Endodermal cell (in vitro differentiated cells): ENCODE measurements at regions not wholly inside any gene's neighbourhood (a gene's known extent, or its start where the extent isn't known, plus 50 kb on each side); places are given as distances from the start of the nearest gene placed in this dataset.

ENCODE experiments used
- DNase-seq: peaks from one replicate; pipeline ENCODE4 v3.0.0-alpha.2; 2017
- H3K27ac ChIP-seq: 2 replicates; pipeline ENCODE4 v1.5.1; 2013; ENCODE audit warnings: mild to moderate bottlenecking, low read depth, low read length, moderate library complexity
- H3K27me3 ChIP-seq: 2 replicates; pipeline ENCODE4 v1.6.1; 2013; ENCODE audit warnings: mild to moderate bottlenecking, low read length, moderate library complexity; ENCODE audit not compliant: insufficient read depth, control insufficient read depth, poor library complexity, severe bottlenecking
- H3K36me3 ChIP-seq: 2 replicates; pipeline ENCODE4 v1.7.0; 2013; ENCODE audit warnings: mild to moderate bottlenecking, low read length, moderate library complexity; ENCODE audit not compliant: control insufficient read depth, insufficient read depth
- H3K4me1 ChIP-seq: one replicate; pipeline ENCODE4 v1.7.0; 2013; ENCODE audit warnings: low read length; ENCODE audit not compliant: control insufficient read depth, insufficient read depth
- H3K4me3 ChIP-seq: 2 replicates; pipeline ENCODE4 v1.5.1; 2013; ENCODE audit warnings: mild to moderate bottlenecking, low read length, moderate library complexity
- H3K9ac ChIP-seq: 2 replicates; pipeline ENCODE4 v1.6.1; 2013; ENCODE audit warnings: mild to moderate bottlenecking, low read length, moderate library complexity; ENCODE audit not compliant: poor library complexity, severe bottlenecking; ENCODE audit errors: extremely low read depth
- H3K9me3 ChIP-seq: 2 replicates; pipeline ENCODE4 v1.6.1; 2013; ENCODE audit warnings: mild to moderate bottlenecking, low read length, moderate library complexity; ENCODE audit not compliant: control insufficient read depth
- H3K27ac Mint-ChIP-seq: 2 replicates; pipeline ENCODE4 v1.8.0; 2020; ENCODE audit warnings: mixed read lengths
- H3K27me3 Mint-ChIP-seq: 2 replicates; pipeline ENCODE4 v1.8.0; 2021; ENCODE audit warnings: mild to moderate bottlenecking, mixed read lengths; ENCODE audit not compliant: insufficient read depth
- H3K36me3 Mint-ChIP-seq: 2 replicates; pipeline ENCODE4 v1.8.0; 2020; ENCODE audit warnings: low read depth, mixed read lengths
- H3K4me1 Mint-ChIP-seq: 2 replicates; pipeline ENCODE4 v1.8.0; 2020; ENCODE audit warnings: mixed read lengths
- H3K4me3 Mint-ChIP-seq: 2 replicates; pipeline ENCODE4 v1.8.0; 2020; ENCODE audit warnings: mild to moderate bottlenecking, moderate library complexity, mixed read lengths
- H3K9me3 Mint-ChIP-seq: 2 replicates; pipeline ENCODE4 v1.8.0; 2020; ENCODE audit warnings: mild to moderate bottlenecking, mixed read lengths
- WGBS, 2 experiments: methylation state at CpG; one replicate each; pipeline versions ENCODE4 v1.1.5 to v1.1.7; 2013; ENCODE audit warnings: missing lambda C conversion rate in 2 of 2, mixed read lengths in 1 of 2; ENCODE audit not compliant: insufficient coverage in 1 of 2, insufficient read length in 1 of 2; 5-methylcytosine and 5-hydroxymethylcytosine counted together
- TF ChIP-seq, protein P1 (sequence below): fragments of 200-600 bp; sonication (generic); conservative IDR thresholded peaks from 2 replicates; pipeline ENCODE4 v1.5.0; 2021; ENCODE audit warnings: antibody characterized with exemption, mild to moderate bottlenecking

GRCh38 chr15:26017665-26018064 is 154.5 kb upstream of the ATP10A start:
- DNase-seq = no peak
- Mint-ChIP-seq H3K36me3 (no peaks in the 10 kb centered on the region), H3K27ac (no peak overlapping the region), H3K4me3 (no peak overlapping the region), H3K4me1 (peaks cover 4% of the 10 kb centered on the region), H3K27me3 (peaks cover 5% of the 10 kb centered on the region), H3K9me3 (no peaks in the 10 kb centered on the region)
- TF ChIP-seq, protein P1, sequence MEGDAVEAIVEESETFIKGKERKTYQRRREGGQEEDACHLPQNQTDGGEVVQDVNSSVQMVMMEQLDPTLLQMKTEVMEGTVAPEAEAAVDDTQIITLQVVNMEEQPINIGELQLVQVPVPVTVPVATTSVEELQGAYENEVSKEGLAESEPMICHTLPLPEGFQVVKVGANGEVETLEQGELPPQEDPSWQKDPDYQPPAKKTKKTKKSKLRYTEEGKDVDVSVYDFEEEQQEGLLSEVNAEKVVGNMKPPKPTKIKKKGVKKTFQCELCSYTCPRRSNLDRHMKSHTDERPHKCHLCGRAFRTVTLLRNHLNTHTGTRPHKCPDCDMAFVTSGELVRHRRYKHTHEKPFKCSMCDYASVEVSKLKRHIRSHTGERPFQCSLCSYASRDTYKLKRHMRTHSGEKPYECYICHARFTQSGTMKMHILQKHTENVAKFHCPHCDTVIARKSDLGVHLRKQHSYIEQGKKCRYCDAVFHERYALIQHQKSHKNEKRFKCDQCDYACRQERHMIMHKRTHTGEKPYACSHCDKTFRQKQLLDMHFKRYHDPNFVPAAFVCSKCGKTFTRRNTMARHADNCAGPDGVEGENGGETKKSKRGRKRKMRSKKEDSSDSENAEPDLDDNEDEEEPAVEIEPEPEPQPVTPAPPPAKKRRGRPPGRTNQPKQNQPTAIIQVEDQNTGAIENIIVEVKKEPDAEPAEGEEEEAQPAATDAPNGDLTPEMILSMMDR = no peak
- 97 to 100% methylated on average over 4 to 7 of the region's 7 CpGs for WGBS, 2 experiments
- H3K36me3 ChIP-seq = no peaks in the 10 kb centered on the region
- H3K4me1 ChIP-seq = no peaks in the 10 kb centered on the region
- no peaks in the 10 kb centered on the region for H3K27me3 ChIP-seq
- no peak overlapping the region for H3K9ac ChIP-seq
- no peaks in the 10 kb centered on the region for H3K9me3 ChIP-seq
- no peak overlapping the region for H3K4me3 ChIP-seq
- no peak overlapping the region for H3K27ac ChIP-seq

DNA sequence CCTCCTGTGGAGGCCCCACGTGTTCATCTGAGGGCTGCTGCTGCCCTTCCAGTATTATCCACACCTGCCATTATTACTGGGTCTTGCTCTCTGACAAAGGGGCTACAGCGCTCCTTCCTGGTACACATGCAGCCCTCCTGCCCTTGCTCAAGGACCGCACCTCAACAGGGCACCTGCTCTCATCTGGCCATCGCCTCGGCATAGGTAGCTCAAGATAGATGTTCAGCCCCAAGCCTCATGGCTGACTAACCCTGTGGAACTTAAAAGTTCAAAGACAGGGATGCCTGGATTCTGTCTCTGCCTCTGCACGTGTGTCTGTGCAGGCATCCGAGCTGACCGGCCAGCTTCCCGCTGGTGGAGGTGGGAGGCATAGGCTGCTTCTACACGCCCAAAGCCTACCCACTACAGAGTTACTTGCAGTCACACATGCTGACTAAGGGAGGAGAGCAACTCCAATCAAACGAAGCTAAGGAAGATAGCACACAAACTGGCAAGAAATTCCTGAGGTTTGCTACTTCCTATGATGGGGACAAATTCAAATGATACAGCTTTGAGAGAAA is 152.5 kb upstream of the ATP10A start:
- TF ChIP-seq, protein P1 = no peak
- peaks cover 4% of the 10 kb centered on the region for H3K4me1 Mint-ChIP-seq
- WGBS, 2 experiments = 87 to 88% methylated on average over 8 to 11 of the region's 11 CpGs
- H3K27me3 Mint-ChIP-seq = peaks cover 5% of the 10 kb centered on the region
- no peaks in the 10 kb centered on the region for H3K36me3 ChIP-seq
- H3K4me1 ChIP-seq = no peaks in the 10 kb centered on the region
- no peak overlapping the region for H3K27ac ChIP-seq
- H3K27me3 ChIP-seq = no peaks in the 10 kb centered on the region
- no peaks in the 10 kb centered on the region for H3K9me3 ChIP-seq
- no peak overlapping the region for H3K4me3 Mint-ChIP-seq
- H3K9ac ChIP-seq = no peak overlapping the region
- DNase-seq = no peak
- no peak overlapping the region for H3K4me3 ChIP-seq
- H3K9me3 Mint-ChIP-seq = no peaks in the 10 kb centered on the region
- no peaks in the 10 kb centered on the region for H3K36me3 Mint-ChIP-seq
- no peak overlapping the region for H3K27ac Mint-ChIP-seq

DNA sequence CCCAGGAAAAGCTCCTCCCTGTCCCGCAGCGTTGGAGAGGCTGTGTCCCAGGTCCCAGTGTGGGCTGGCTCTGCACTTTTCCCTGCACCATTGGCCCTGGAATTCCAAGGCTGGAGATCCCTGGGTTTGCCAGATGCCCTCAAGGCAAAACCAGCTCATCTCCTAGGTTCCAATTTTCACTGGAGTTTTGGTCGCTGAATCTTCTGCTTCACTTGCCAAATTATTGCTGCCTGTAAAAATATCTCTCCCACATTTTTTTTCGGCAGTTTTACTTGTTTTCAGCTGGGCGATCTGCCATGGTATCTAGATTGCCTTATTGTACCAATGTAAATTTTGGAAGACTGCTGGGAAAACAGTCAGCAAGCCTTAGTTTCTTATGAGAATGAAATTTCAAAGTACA is 150.9 kb upstream of the ATP10A start:
- Mint-ChIP-seq H3K36me3 (no peaks in the 10 kb centered on the region), H3K27me3 (peaks cover 5% of the 10 kb centered on the region), H3K27ac (no peak overlapping the region), H3K9me3 (no peaks in the 10 kb centered on the region), H3K4me3 (no peak overlapping the region), H3K4me1 (peaks cover 4% of the 10 kb centered on the region)
- no peak overlapping the region for H3K4me3 ChIP-seq
- no peak for DNase-seq
- no peaks in the 10 kb centered on the region for H3K9me3 ChIP-seq
- TF ChIP-seq, protein P1 = no peak
- H3K36me3 ChIP-seq = no peaks in the 10 kb centered on the region
- WGBS, 2 experiments = 75 to 85% methylated on average over 3 to 5 of the region's 5 CpGs
- no peaks in the 10 kb centered on the region for H3K4me1 ChIP-seq
- no peak overlapping the region for H3K9ac ChIP-seq
- no peaks in the 10 kb centered on the region for H3K27me3 ChIP-seq
- H3K27ac ChIP-seq = no peak overlapping the region
